H1 (cell line): ENCODE measurements at regions not wholly inside any gene's neighbourhood (a gene's known extent, or its start where the extent isn't known, plus 50 kb on each side); places are given as distances from the start of the nearest gene placed in this dataset.

Experiments
- CTCF ChIA-PET: fragments of 300-600 bp; sonication (Branson Sonifier 250); formaldehyde crosslinking; loops from one replicate; lab custom pipeline; 2021; ENCODE audit not compliant: partially characterized antibody; lab: Charles Lee
- POLR2A ChIA-PET: fragments of 300-600 bp; sonication (Branson Sonifier 250); formaldehyde crosslinking; loops from one replicate; lab custom pipeline; 2021; ENCODE audit warnings: inconsistent platforms; ENCODE audit not compliant: partially characterized antibody; lab: Charles Lee
- DNase-seq, 2 experiments: peaks; one replicate each; pipeline versions ENCODE4 v3.0.0 to v3.0.0-alpha.2; 2010 to 2022; ENCODE audit warnings: low spot score in 2 of 2, low read depth in 1 of 2, mixed read lengths in 1 of 2
- FAIRE-seq: peaks from 2 replicates; lab custom pipeline; 2011; peaks lifted over from hg19 to GRCh38; lab: Jason Lieb, UNC
- H2AFZ ChIP-seq: 2 replicates; pipeline ENCODE4 v1.8.1; 2012; ENCODE audit warnings: low read length, inconsistent platforms
- H2AK5ac ChIP-seq: 2 replicates; pipeline ENCODE4 v1.6.1; 2013; ENCODE audit warnings: low read depth, low read length
- H2BK120ac ChIP-seq: replicated peaks from 2 replicates; pipeline ENCODE3; 2013; ENCODE audit warnings: low read depth, low read length, inconsistent platforms
- H2BK12ac ChIP-seq: 2 replicates; pipeline ENCODE4 v1.6.1; 2013; ENCODE audit warnings: low read depth, low read length
- H2BK15ac ChIP-seq: 2 replicates; pipeline ENCODE4 v1.6.1; 2013; ENCODE audit warnings: low read length
- H2BK20ac ChIP-seq: 2 replicates; pipeline ENCODE4 v1.6.1; 2013; ENCODE audit warnings: low read length
- H2BK5ac ChIP-seq: 2 replicates; pipeline ENCODE4 v1.6.1; 2013; ENCODE audit warnings: low read depth, low read length
- H3K14ac ChIP-seq: 2 replicates; pipeline ENCODE4 v1.6.1; 2013; ENCODE audit warnings: inconsistent platforms; ENCODE audit not compliant: insufficient read length
- H3K18ac ChIP-seq: 2 replicates; pipeline ENCODE4 v1.6.1; 2013; ENCODE audit warnings: low read length; ENCODE audit errors: extremely low read depth
- H3K23ac ChIP-seq: 2 replicates; pipeline ENCODE4 v1.6.1; 2013; ENCODE audit warnings: inconsistent platforms; ENCODE audit not compliant: insufficient read length
- H3K23me2 ChIP-seq: 2 replicates; pipeline ENCODE4 v1.6.1; 2013; ENCODE audit warnings: low read depth, low read length
- H3K27ac ChIP-seq: 2 replicates; pipeline ENCODE4 v1.6.1; 2011; ENCODE audit warnings: low read depth, low read length, inconsistent platforms
- H3K27me3 ChIP-seq, 4 experiments: replicated peaks in 1 of 4; 1 replicate in 1 of 4; 2 replicates in 3 of 4; pipeline versions ENCODE4 v1.6.1 to v1.8.1; 2011 to 2013; ENCODE audit warnings: low read length in 3 of 4, mild to moderate bottlenecking in 3 of 4, inconsistent platforms in 2 of 4, mixed read lengths in 2 of 4, moderate library complexity in 1 of 4; ENCODE audit not compliant: control insufficient read depth in 3 of 4, insufficient read depth in 3 of 4; ENCODE audit errors: extremely low read depth in 1 of 4
- H3K36me3 ChIP-seq, 4 experiments: 2 replicates each; pipeline versions ENCODE4 v1.6.1 to v1.8.1; 2011 to 2013; ENCODE audit warnings: mild to moderate bottlenecking in 4 of 4, low read length in 3 of 4, moderate library complexity in 2 of 4, control low read depth in 1 of 4, inconsistent platforms in 1 of 4; ENCODE audit not compliant: insufficient read depth in 4 of 4, control insufficient read depth in 2 of 4
- H3K4ac ChIP-seq: replicated peaks from 2 replicates; pipeline ENCODE3; 2013; ENCODE audit warnings: low read length, low read depth, mixed read lengths, inconsistent platforms; ENCODE audit not compliant: insufficient read length
- H3K4me1 ChIP-seq, 4 experiments: replicated peaks in 1 of 4; 1 replicate in 1 of 4; 2 replicates in 3 of 4; pipeline versions ENCODE4 v1.6.1 to v1.8.1; 2011 to 2013; ENCODE audit warnings: low read length in 3 of 4, inconsistent platforms in 2 of 4, mixed read lengths in 1 of 4; ENCODE audit not compliant: insufficient read depth in 4 of 4, control insufficient read depth in 3 of 4
- H3K4me2 ChIP-seq, 2 experiments: 2 replicates each; pipeline versions ENCODE4 v1.6.1 to v1.8.1; 2011 to 2013; ENCODE audit warnings: low read depth in 2 of 2, low read length in 2 of 2, control low read depth in 1 of 2, inconsistent platforms in 1 of 2, mild to moderate bottlenecking in 1 of 2; ENCODE audit not compliant: insufficient read depth in 1 of 2
- H3K4me3 ChIP-seq, 4 experiments: fragments of 200-600, 300-600 bp in 1 of 4; sonication (generic), shearing (Covaris generic), sonication (Bioruptor Twin) in 1 of 4; 2 replicates each; pipeline versions ENCODE4 v1.5.1 to v1.8.1; 2011 to 2016; ENCODE audit warnings: low read length in 4 of 4, low read depth in 3 of 4, control low read depth in 2 of 4, inconsistent platforms in 2 of 4, mild to moderate bottlenecking in 2 of 4, mixed read lengths in 1 of 4, moderate library complexity in 1 of 4; ENCODE audit not compliant: insufficient read depth in 2 of 4; ENCODE audit errors: extremely low read depth in 1 of 4
- H3K56ac ChIP-seq: replicated peaks from 2 replicates; pipeline ENCODE3; 2013; ENCODE audit warnings: low read depth, mild to moderate bottlenecking, mixed read lengths, low read length, inconsistent platforms; ENCODE audit not compliant: insufficient read length
- H3K79me1 ChIP-seq: 2 replicates; pipeline ENCODE4 v1.6.1; 2013; ENCODE audit warnings: low read depth, low read length, control low read depth
- H3K79me2 ChIP-seq, 2 experiments: 2 replicates each; pipeline versions ENCODE4 v1.6.1 to v1.8.1; 2012 to 2013; ENCODE audit warnings: low read length in 2 of 2, mild to moderate bottlenecking in 2 of 2, inconsistent platforms in 1 of 2; ENCODE audit not compliant: insufficient read depth in 2 of 2, control insufficient read depth in 1 of 2
- H3K9ac ChIP-seq, 4 experiments: replicated peaks in 1 of 4; 1 replicate in 1 of 4; 2 replicates in 3 of 4; pipeline versions ENCODE4 v1.6.1 to v1.8.1; 2011 to 2013; ENCODE audit warnings: low read depth in 3 of 4, low read length in 3 of 4, control low read depth in 2 of 4, mild to moderate bottlenecking in 2 of 4, moderate library complexity in 2 of 4, inconsistent platforms in 1 of 4; ENCODE audit errors: extremely low read depth in 1 of 4
- H3K9me3 ChIP-seq, 2 experiments: 2 replicates each; pipeline versions ENCODE4 v1.6.1 to v1.8.1; 2012 to 2013; ENCODE audit warnings: mild to moderate bottlenecking in 2 of 2, moderate library complexity in 2 of 2, control low read depth in 1 of 2, inconsistent platforms in 1 of 2, low read depth in 1 of 2, low read length in 1 of 2, mixed read lengths in 1 of 2; ENCODE audit not compliant: insufficient read depth in 2 of 2
- H4K20me1 ChIP-seq, 2 experiments: replicated peaks in 1 of 2; 2 replicates each; pipeline versions ENCODE3 to v1.8.1; 2011 to 2013; ENCODE audit warnings: inconsistent platforms in 2 of 2, low read length in 2 of 2, mild to moderate bottlenecking in 1 of 2; ENCODE audit not compliant: insufficient read depth in 2 of 2, control insufficient read depth in 1 of 2
- H4K5ac ChIP-seq: 2 replicates; pipeline ENCODE4 v1.6.1; 2013; ENCODE audit warnings: low read length, low read depth, mixed read lengths, inconsistent platforms; ENCODE audit not compliant: insufficient read length
- H4K8ac ChIP-seq: 2 replicates; pipeline ENCODE4 v1.8.0; 2013; ENCODE audit warnings: mild to moderate bottlenecking, moderate library complexity, low read length, inconsistent platforms; ENCODE audit not compliant: insufficient read depth; ENCODE audit errors: extremely low read depth
- H4K91ac ChIP-seq: replicated peaks from 2 replicates; pipeline ENCODE3; 2013; ENCODE audit warnings: low read length, mixed read lengths, inconsistent platforms; ENCODE audit not compliant: insufficient read length
- CBX5 ChIP-seq: fragments of 300-800, 300-1000 bp; sonication (generic); IDR thresholded peaks from 2 replicates; pipeline ENCODE4 v1.7.1; 2016; ENCODE audit warnings: antibody characterized with exemption, low read length, low read depth
- CHD2 ChIP-seq: IDR thresholded peaks from 2 replicates; pipeline ENCODE4 v1.6.1; 2012; ENCODE audit warnings: low read length, improper control_type of control experiment
- CTCF ChIP-seq, 3 experiments: IDR thresholded peaks; 1 replicate in 2 of 3; 2 replicates in 1 of 3; pipeline versions ENCODE4 v1.5.1 to v1.6.1; 2011; ENCODE audit warnings: low read length in 3 of 3, mild to moderate bottlenecking in 3 of 3, inconsistent platforms in 2 of 3, low read depth in 1 of 3, moderate library complexity in 1 of 3; ENCODE audit not compliant: insufficient read depth in 1 of 3; ENCODE audit errors: control extremely low read depth in 1 of 3
- RXRA ChIP-seq: IDR thresholded peaks from 2 replicates; pipeline ENCODE4 v1.6.1; 2011; ENCODE audit warnings: low read depth, mild to moderate bottlenecking, low read length, moderate library complexity; ENCODE audit not compliant: insufficient read depth
- USF2 ChIP-seq: IDR thresholded peaks from 2 replicates; pipeline ENCODE4 v1.6.1; 2011; ENCODE audit warnings: low read length, improper control_type of control experiment
- WGBS, 2 experiments: shearing (Covaris generic) in 1 of 2; methylation state at CpG; one replicate each; pipeline versions ENCODE4 v1.1.6 to v1.1.7; 2013 to 2015; ENCODE audit warnings: low lambda C conversion rate in 2 of 2, mixed read lengths in 2 of 2, inconsistent platforms in 1 of 2, low coverage in 1 of 2, missing lambda C conversion rate in 1 of 2; ENCODE audit not compliant: insufficient replicate concordance in 2 of 2, insufficient coverage in 1 of 2, insufficient read length in 1 of 2; ENCODE audit errors: extremely low coverage in 1 of 2, missing lambda C conversion rate in 1 of 2; 5-methylcytosine and 5-hydroxymethylcytosine counted together

GRCh38 chr4:27087306-27088045 is 226.8 kb downstream of the STIM2 start:
- Histone ChIP-seq H2BK120ac (no peak overlapping the region), H3K4ac (no peak overlapping the region), H2BK5ac (peak overlapping the region; percentile 92; the same call in 1 of the 2 replicates), H2BK15ac (no peak overlapping the region; the same call in 1 of the 2 replicates), H3K4me2 (peak overlapping the region; percentile 37 to 43), H3K9me3 (no peaks in the 10 kb centered on the region), H3K79me1 (no peaks in the 10 kb centered on the region), H3K79me2 (no peaks in the 10 kb centered on the region), H2BK12ac (peak overlapping the region; percentile 93; the same call in 1 of the 2 replicates), H2AK5ac (peak overlapping the region; percentile 89; the same call in 1 of the 2 replicates), H3K56ac (no peak overlapping the region), H4K20me1 (no peaks in the 10 kb centered on the region), H3K14ac (no peak overlapping the region), H3K27me3 (peaks cover 0 to 25% (median 15%) of the 10 kb centered on the region in 4 experiments; a peak in 6 of 7 replicates), H4K5ac (no peak overlapping the region), H3K23ac (no peak overlapping the region), H2AFZ (no peak overlapping the region), H4K91ac (no peak overlapping the region), H3K27ac (no peak overlapping the region), H3K36me3 (no peaks in the 10 kb centered on the region), H3K23me2 (peaks cover 6% of the 10 kb centered on the region), H2BK20ac (peak overlapping the region; percentile 89; the same call in 1 of the 2 replicates), H4K8ac (no peak overlapping the region), H3K4me1 (peaks cover 9 to 30% (median 29%) of the 10 kb centered on the region in 4 experiments), H3K4me3 (no peak overlapping the region), H3K18ac (peak overlapping the region; percentile 4; the same call in 1 of the 2 replicates), H3K9ac (no peak overlapping the region)
- CTCF ChIA-PET: interaction anchor here (0.6 to 1.3 kb wide), 4 partner anchors 13 to 513 kb away, joined by 3 to 4 read pairs (median 3); no protein-coding TSS in a partner anchor
- no peak for FAIRE-seq
- 81% methylated on average over 8 of the region's 8 CpGs; no CpG with 5 or more reads in 1 of the 2 experiments for WGBS, 2 experiments
- no peak for DNase-seq
- no peak for TF ChIP-seq CHD2
- TF ChIP-seq CTCF (IDR thresholded peaks at IDR 0.05; ENCODE audit: control extremely low read depth in 1 of 3, insufficient read depth in 1 of 3, low read depth in 1 of 3, low read length in 3 of 3): no peak
- no peak for TF ChIP-seq CBX5
- no peak for TF ChIP-seq RXRA
- TF ChIP-seq USF2: no peak
- POLR2A ChIA-PET: interaction anchor here (1.4 to 1.6 kb wide), 2 partner anchors 12 to 13 kb away, joined by 3 to 6 read pairs; no protein-coding TSS in a partner anchor
